Colonic mucosa (tissue), 4 donors: ENCODE measurements at regions not wholly inside any gene's neighbourhood (a gene's known extent, or its start where the extent isn't known, plus 50 kb on each side); places are given as distances from the start of the nearest gene placed in this dataset.

ENCODE experiments used
- DNase-seq: peaks from one replicate; pipeline ENCODE4 v3.0.0-alpha.2; 2020
- H3K27ac ChIP-seq: fragments of 200-600 bp; one replicate; pipeline ENCODE4 v1.8.0; 2021
- H3K27me3 ChIP-seq: fragments of 200-600 bp; one replicate; pipeline ENCODE4 v1.8.0; 2021
- H3K36me3 ChIP-seq: fragments of 200-600 bp; one replicate; pipeline ENCODE4 v1.8.0; 2021
- H3K4me1 ChIP-seq: fragments of 200-600 bp; one replicate; pipeline ENCODE4 v1.8.0; 2021; ENCODE audit warnings: mild to moderate bottlenecking
- H3K4me3 ChIP-seq: fragments of 200-600 bp; one replicate; pipeline ENCODE4 v1.8.0; 2021
- H3K9ac ChIP-seq, 2 donors: one replicate each; pipeline ENCODE4 v1.7.0; 2013; ENCODE audit warnings: control low read depth in 2 of 2, low read depth in 2 of 2, low read length in 2 of 2
- H3K9me3 ChIP-seq: fragments of 200-600 bp; one replicate; pipeline ENCODE4 v1.8.0; 2021
- CTCF ChIP-seq: fragments of 200-600 bp; IDR thresholded peaks from one replicate; pipeline ENCODE4 v1.8.0; 2022; ENCODE audit warnings: antibody characterized with exemption, mild to moderate bottlenecking
- intact Hi-C: fragments of 100-400 bp; cut with DNase I; formaldehyde crosslinking; loops from one replicate; pipeline ENCODE4 v1.14.1; 2022
- donor health status: healthy.
- donor health status: DM: no; HTN: no; CAD: no.
- donor health status: DM: no; HTN: no; CAD: no.

GRCh38 chr22:26851125-26851524 lies 193.7 kb downstream of the MIAT start:
- DNase-seq, result no peak
- Histone ChIP-seq H3K9me3 (no peaks in the 10 kb centered on the region), H3K27ac (no peak overlapping the region), H3K36me3 (no peaks in the 10 kb centered on the region), H3K4me3 (no peak overlapping the region), H3K4me1 (no peaks in the 10 kb centered on the region), H3K9ac (no peak overlapping the region), H3K27me3 (no peaks in the 10 kb centered on the region)
- no peak for TF ChIP-seq CTCF
- intact Hi-C loops, result no loop called here

GRCh38 chr22:26852176-26852575 lies 194.8 kb downstream of the MIAT start:
- Histone ChIP-seq H3K27me3 (no peaks in the 10 kb centered on the region), H3K27ac (no peak overlapping the region), H3K9ac (no peak overlapping the region), H3K9me3 (no peaks in the 10 kb centered on the region), H3K4me1 (no peaks in the 10 kb centered on the region), H3K4me3 (no peak overlapping the region), H3K36me3 (no peaks in the 10 kb centered on the region)
- DNase-seq, result no peak
- intact Hi-C loops, result no loop called here
- no peak for TF ChIP-seq CTCF

GRCh38 chr22:26853071-26853470 lies 195.7 kb downstream of the MIAT start:
- intact Hi-C loops, result no loop called here
- TF ChIP-seq CTCF, result no peak
- H3K9me3 ChIP-seq, result no peaks in the 10 kb centered on the region

GRCh38 chr22:26853495-26853894 lies 196.1 kb downstream of the MIAT start:
- no peaks in the 10 kb centered on the region for H3K36me3 ChIP-seq
- DNase-seq, result no peak
- no peak overlapping the region for H3K4me3 ChIP-seq

More at GRCh38 chr22:26853071-26853470, 195.7 kb downstream of the MIAT start:
- no peak overlapping the region for H3K9ac ChIP-seq
- no peak overlapping the region for H3K27ac ChIP-seq
- no peaks in the 10 kb centered on the region for H3K4me1 ChIP-seq
- no peaks in the 10 kb centered on the region for H3K27me3 ChIP-seq
- H3K36me3 ChIP-seq, result no peaks in the 10 kb centered on the region
- no peak for DNase-seq
- H3K4me3 ChIP-seq, result no peak overlapping the region

GRCh38 chr22:26857169-26857568 lies 199.8 kb downstream of the MIAT start:
- H3K27me3 ChIP-seq, result no peaks in the 10 kb centered on the region
- TF ChIP-seq CTCF, result no peak
- no peaks in the 10 kb centered on the region for H3K36me3 ChIP-seq
- no peak overlapping the region for H3K4me3 ChIP-seq
- DNase-seq, result no peak
- H3K4me1 ChIP-seq, result no peaks in the 10 kb centered on the region
- no peak overlapping the region for H3K27ac ChIP-seq
- no peak overlapping the region for H3K9ac ChIP-seq
- H3K9me3 ChIP-seq, result no peaks in the 10 kb centered on the region
- intact Hi-C loops, result no loop called here

More at GRCh38 chr22:26853495-26853894, 196.1 kb downstream of the MIAT start:
- no peak overlapping the region for H3K27ac ChIP-seq
- no peaks in the 10 kb centered on the region for H3K9me3 ChIP-seq
- intact Hi-C loops, result no loop called here
- H3K27me3 ChIP-seq, result no peaks in the 10 kb centered on the region
- no peaks in the 10 kb centered on the region for H3K4me1 ChIP-seq
- no peak for TF ChIP-seq CTCF
- no peak overlapping the region for H3K9ac ChIP-seq

- no peak for TF ChIP-seq CTCF
- Histone ChIP-seq H3K9ac (no peak overlapping the region), H3K9me3 (no peaks in the 10 kb centered on the region), H3K27me3 (no peaks in the 10 kb centered on the region), H3K4me3 (no peak overlapping the region), H3K4me1 (no peaks in the 10 kb centered on the region), H3K36me3 (no peaks in the 10 kb centered on the region), H3K27ac (no peak overlapping the region)
- no peak for DNase-seq
- intact Hi-C loops, result no loop called here
These were observed 202.9 kb downstream of the MIAT start for GRCh38 chr22:26860301-26860700.
